Neutrophil (primary cell): ENCODE measurements at regions not wholly inside any gene's neighbourhood (a gene's known extent, or its start where the extent isn't known, plus 50 kb on each side); places are given as distances from the start of the nearest gene placed in this dataset.

Experiments used
- H3K27ac ChIP-seq: fragments of 200-600 bp; sonication (generic); 2 replicates; pipeline ENCODE4 v1.5.1; 2016; ENCODE audit warnings: mild to moderate bottlenecking, moderate library complexity
- H3K27me3 ChIP-seq: fragments of 200-600 bp; sonication (generic); 2 replicates; pipeline ENCODE4 v1.6.0; 2016; ENCODE audit warnings: mild to moderate bottlenecking
- H3K36me3 ChIP-seq: fragments of 200-600 bp; sonication (generic); 2 replicates; pipeline ENCODE4 v1.5.1; 2017
- H3K4me1 ChIP-seq, 2 experiments: fragments of 200-600 bp in 1 of 2; sonication (generic) in 1 of 2; 1 replicate in 1 of 2; 2 replicates in 1 of 2; pipeline versions ENCODE4 v1.5.1 to v1.6.1; 2013 to 2016; ENCODE audit warnings: low read depth in 1 of 2, low read length in 1 of 2, mild to moderate bottlenecking in 1 of 2, moderate library complexity in 1 of 2; ENCODE audit not compliant: control insufficient read depth in 1 of 2, insufficient read depth in 1 of 2
- H3K4me3 ChIP-seq, 2 experiments: fragments of 200-600 bp in 1 of 2; sonication (generic) in 1 of 2; 1 replicate in 1 of 2; 2 replicates in 1 of 2; pipeline ENCODE4 v1.5.1; 2013 to 2016; ENCODE audit warnings: low read depth in 1 of 2, low read length in 1 of 2, mild to moderate bottlenecking in 1 of 2, moderate library complexity in 1 of 2
- H3K9me3 ChIP-seq: fragments of 200-600 bp; sonication (generic); 2 replicates; pipeline ENCODE4 v1.5.1; 2016
- TF ChIP-seq, protein P1 (sequence below): fragments of 200-600 bp; sonication (generic); IDR thresholded peaks from 2 replicates; pipeline ENCODE4 v1.5.1; 2016; ENCODE audit warnings: antibody characterized with exemption

DNA sequence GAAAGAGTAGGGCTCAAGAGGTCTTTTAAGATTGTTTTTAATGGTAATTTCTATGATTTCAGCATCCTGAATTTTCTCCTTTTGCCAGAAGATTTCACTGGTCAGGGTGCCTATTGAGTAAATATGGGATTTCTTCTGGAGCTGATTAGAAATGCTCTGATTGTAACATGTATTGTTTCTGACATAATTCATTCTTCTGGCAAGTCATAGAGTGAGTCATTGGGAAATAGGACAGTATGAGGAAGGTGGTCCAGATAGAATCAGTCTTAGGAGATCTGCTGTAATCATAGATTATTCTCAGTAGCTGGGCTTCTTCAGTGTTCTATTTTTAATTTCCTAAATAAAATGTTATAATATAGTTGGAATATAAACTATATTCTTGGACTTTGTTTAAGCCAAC lies 182.0 kb upstream of the NAV3 start:
- Histone ChIP-seq H3K27me3 (no peaks in the 10 kb centered on the region), H3K4me3 (no peak overlapping the region), H3K9me3 (no peaks in the 10 kb centered on the region), H3K36me3 (no peaks in the 10 kb centered on the region), H3K4me1 (no peaks in the 10 kb centered on the region), H3K27ac (no peak overlapping the region)
- TF ChIP-seq, protein P1, sequence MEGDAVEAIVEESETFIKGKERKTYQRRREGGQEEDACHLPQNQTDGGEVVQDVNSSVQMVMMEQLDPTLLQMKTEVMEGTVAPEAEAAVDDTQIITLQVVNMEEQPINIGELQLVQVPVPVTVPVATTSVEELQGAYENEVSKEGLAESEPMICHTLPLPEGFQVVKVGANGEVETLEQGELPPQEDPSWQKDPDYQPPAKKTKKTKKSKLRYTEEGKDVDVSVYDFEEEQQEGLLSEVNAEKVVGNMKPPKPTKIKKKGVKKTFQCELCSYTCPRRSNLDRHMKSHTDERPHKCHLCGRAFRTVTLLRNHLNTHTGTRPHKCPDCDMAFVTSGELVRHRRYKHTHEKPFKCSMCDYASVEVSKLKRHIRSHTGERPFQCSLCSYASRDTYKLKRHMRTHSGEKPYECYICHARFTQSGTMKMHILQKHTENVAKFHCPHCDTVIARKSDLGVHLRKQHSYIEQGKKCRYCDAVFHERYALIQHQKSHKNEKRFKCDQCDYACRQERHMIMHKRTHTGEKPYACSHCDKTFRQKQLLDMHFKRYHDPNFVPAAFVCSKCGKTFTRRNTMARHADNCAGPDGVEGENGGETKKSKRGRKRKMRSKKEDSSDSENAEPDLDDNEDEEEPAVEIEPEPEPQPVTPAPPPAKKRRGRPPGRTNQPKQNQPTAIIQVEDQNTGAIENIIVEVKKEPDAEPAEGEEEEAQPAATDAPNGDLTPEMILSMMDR: no peak

DNA sequence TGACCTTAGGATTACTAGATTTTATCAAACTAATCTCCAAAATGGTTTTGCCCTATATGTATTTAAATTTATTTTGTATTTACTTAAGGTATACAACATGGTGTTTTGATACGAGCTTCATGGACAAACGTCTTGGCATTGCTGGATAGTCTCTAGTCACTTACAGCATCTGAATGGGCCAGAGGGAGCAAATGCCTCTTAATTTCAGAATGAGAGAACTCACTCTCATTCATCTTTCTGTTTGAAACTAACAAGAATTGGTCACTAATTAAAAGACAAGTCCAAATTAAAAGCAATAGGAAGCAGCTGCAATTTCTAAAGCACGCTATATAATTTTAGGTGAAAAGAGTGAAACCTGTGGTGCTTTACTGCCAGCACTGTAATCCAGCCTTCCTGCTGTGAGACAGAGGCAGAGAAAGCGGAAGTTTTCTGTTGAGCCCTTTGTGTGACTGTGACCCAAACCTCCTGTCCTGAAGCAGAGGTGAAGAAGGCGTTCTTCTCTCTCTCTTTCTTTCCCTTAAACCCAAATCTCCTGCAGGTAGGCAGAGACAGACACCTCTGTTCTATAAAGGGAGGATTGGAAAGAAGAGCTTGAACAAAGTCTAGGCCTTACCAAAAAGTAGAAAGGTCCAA lies 184.6 kb upstream of the NAV3 start:
- H3K4me3 ChIP-seq: no peak overlapping the region

DNA sequence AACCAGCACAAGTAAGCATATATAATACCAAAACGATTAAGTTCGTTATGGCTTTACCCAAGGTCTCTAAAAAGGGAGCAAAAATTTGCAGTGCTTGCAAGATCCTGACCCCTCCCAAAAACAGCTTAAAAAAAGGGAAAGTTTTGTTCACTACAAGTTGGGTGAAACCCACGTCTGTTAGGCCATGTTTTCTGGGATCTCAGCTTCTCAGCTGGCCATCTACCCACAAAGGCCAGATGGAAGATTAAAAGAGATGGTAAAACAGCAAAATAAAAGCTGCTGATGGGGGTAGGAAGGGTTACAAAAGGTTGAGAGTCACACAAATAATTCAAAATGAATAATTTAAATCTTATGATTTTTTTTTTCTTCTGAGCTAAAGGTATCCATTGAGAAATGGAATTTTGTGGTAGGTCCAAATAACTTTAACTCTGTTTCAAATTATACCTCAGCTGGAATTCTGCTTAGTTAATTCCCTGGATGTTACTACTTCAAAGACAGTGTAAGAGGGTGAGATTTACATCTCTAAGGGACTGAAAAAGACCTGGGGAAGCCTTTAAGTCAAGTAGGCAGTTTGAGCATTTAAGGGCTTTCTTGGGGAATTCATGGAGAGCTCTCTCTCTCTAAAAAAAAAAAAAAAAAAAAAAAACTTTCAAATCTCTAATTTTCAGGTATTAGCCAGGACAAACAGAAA lies 185.6 kb upstream of the NAV3 start:
- Histone ChIP-seq H3K27ac (no peak overlapping the region), H3K4me1 (no peaks in the 10 kb centered on the region), H3K9me3 (no peaks in the 10 kb centered on the region), H3K27me3 (no peaks in the 10 kb centered on the region), H3K36me3 (no peaks in the 10 kb centered on the region), H3K4me3 (no peak overlapping the region)
- TF ChIP-seq, protein P1: no peak

More for the DNA sequence above, 184.6 kb upstream of the NAV3 start:
- no peaks in the 10 kb centered on the region for H3K4me1 ChIP-seq
- H3K27ac ChIP-seq: no peak overlapping the region
- no peaks in the 10 kb centered on the region for H3K36me3 ChIP-seq
- TF ChIP-seq, protein P1: no peak
- H3K9me3 ChIP-seq: no peaks in the 10 kb centered on the region
- H3K27me3 ChIP-seq: no peaks in the 10 kb centered on the region

DNA sequence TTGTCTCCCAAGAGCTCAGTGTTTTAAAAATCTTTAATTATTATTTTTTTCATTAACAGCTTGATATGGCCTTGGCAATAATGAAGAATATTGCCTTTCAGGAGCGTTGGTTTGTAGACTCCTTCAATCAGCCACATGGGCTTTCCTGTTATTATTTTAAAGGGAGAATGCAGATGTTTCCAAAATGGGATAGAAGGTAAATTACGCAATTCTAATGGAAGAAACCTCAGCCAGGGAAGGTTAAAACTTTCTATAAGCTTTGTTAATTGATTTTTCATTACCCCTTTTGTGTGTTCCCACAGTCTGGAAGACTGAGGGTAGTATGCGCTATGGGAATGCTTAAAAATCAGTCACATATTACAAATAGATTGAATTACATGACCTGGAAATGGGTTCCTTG lies 188.4 kb upstream of the NAV3 start:
- no peaks in the 10 kb centered on the region for H3K4me1 ChIP-seq
- TF ChIP-seq, protein P1: no peak
- no peaks in the 10 kb centered on the region for H3K36me3 ChIP-seq
- no peaks in the 10 kb centered on the region for H3K27me3 ChIP-seq
- no peak overlapping the region for H3K4me3 ChIP-seq
- no peaks in the 10 kb centered on the region for H3K9me3 ChIP-seq
- no peak overlapping the region for H3K27ac ChIP-seq

DNA sequence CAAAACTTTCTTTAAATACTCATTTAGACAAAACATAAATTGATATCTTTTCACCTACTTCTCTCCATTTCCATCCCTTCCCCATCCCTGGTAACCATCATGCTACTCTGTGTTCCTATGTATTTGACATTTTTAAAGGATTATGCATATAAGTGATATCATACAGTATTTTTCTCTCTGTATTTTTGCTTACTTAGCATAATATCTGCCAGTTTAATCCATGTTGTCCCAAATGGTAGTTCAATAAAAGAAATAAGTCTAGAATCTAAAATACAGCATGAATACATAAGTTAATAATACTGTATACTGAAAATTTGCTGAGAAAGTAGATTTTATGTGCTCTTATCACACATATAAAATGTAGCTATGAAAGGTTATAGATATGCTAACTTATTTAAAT lies 190.3 kb upstream of the NAV3 start:
- H3K27ac ChIP-seq: no peak overlapping the region
- no peaks in the 10 kb centered on the region for H3K9me3 ChIP-seq
- H3K27me3 ChIP-seq: no peaks in the 10 kb centered on the region
- H3K4me1 ChIP-seq: no peaks in the 10 kb centered on the region
- H3K4me3 ChIP-seq: no peak overlapping the region
- TF ChIP-seq, protein P1: no peak
- H3K36me3 ChIP-seq: no peaks in the 10 kb centered on the region
